ENCODE measurements at regions not wholly inside any gene's neighbourhood (a gene's known extent, or its start where the extent isn't known, plus 50 kb on each side); places are given as distances from the start of the nearest gene placed in this dataset.

- peak; percentile 43; the same call in 1 of the 2 replicates for TF ChIP-seq REST (IDR thresholded peaks at IDR 0.05; ENCODE audit: borderline replicate concordance)
- no peak for TF ChIP-seq REST (CRISPR knock-in tag; IDR thresholded peaks at IDR 0.05; ENCODE audit: low read depth)
- TF ChIP-seq NR4A1 (CRISPR knock-in tag; IDR thresholded peaks at IDR 0.05): no peak
- no peak for TF ChIP-seq NR4A1 (tag; IDR thresholded peaks at IDR 0.05)
- peak; percentile 79; the same call in 1 of the 2 replicates for TF ChIP-seq NBN (IDR thresholded peaks at IDR 0.05; ENCODE audit: low read depth)
- peak; percentile 5 for TF ChIP-seq FOS (IDR thresholded peaks at IDR 0.05; ENCODE audit: extremely low read depth, insufficient read length)
- no peak for TF ChIP-seq ETV1 (tag; conservative IDR thresholded peaks at IDR 0.05; ENCODE audit: low read depth)
- TF ChIP-seq JUN (IDR thresholded peaks at IDR 0.05; ENCODE audit: borderline replicate concordance, low read depth, low read length): 0 out of 2 replicates have a peak, but pooled peaks have one; percentile 53
- no peak for TF ChIP-seq JUN (CRISPR knock-in tag; IDR thresholded peaks at IDR 0.05; ENCODE audit: borderline replicate concordance)
- peak; percentile 54 to 57 for TF ChIP-seq RAD21 (CRISPR knock-in tag; conservative IDR thresholded peaks at IDR 0.05 in 1 of 2, IDR thresholded peaks at IDR 0.05 in 1 of 2)
- TF ChIP-seq RBBP5 (IDR thresholded peaks at IDR 0.05; ENCODE audit: borderline replicate concordance, insufficient read depth, low read length, poor library complexity, severe bottlenecking): no peak
Observed at GRCh38 chr2:144152817-144153271, 367.1 kb downstream of the ZEB2 start (continued).
